ENCODE measurements at regions not wholly inside any gene's neighbourhood (a gene's known extent, or its start where the extent isn't known, plus 50 kb on each side); places are given as distances from the start of the nearest gene placed in this dataset.
A peak's percentile ranks its signal among the peaks of the same experiment; 100 is the strongest.

GRCh38 chr2:41409328-41409727 is 638.5 kb upstream of the PKDCC start:
- H3K4me3 ChIP-seq (replicated peaks in 1 of 3): no peak overlapping the region
- DNase-seq: no peak
- WGBS, 2 donors: 75 to 82% methylated on average over 4 of the region's 4 CpGs
- no peaks in the 10 kb centered on the region for H3K27me3 ChIP-seq
- TF ChIP-seq CTCF (IDR thresholded peaks at IDR 0.05): no peak
- no peak for TF ChIP-seq POLR2A (IDR thresholded peaks at IDR 0.05)
- H3K27ac ChIP-seq: no peak overlapping the region
- intact Hi-C loops (cut with DNase I): no loop called here
- no peaks in the 10 kb centered on the region for H3K4me1 ChIP-seq
- H3K36me3 ChIP-seq: no peaks in the 10 kb centered on the region
- H3K9me3 ChIP-seq: no peaks in the 10 kb centered on the region

- TF ChIP-seq CTCF (IDR thresholded peaks at IDR 0.05) (no peak), POLR2A (IDR thresholded peaks at IDR 0.05) (no peak)
- DNase-seq: no peak
- Histone ChIP-seq H3K9me3 (no peaks in the 10 kb centered on the region), H3K27me3 (no peaks in the 10 kb centered on the region), H3K27ac (no peak overlapping the region), H3K36me3 (no peaks in the 10 kb centered on the region), H3K4me3 (replicated peaks in 1 of 3) (no peak overlapping the region), H3K4me1 (no peaks in the 10 kb centered on the region)
- intact Hi-C loops (cut with DNase I): loop anchor here (10.0 kb wide), 1 partner anchor 365 kb away; no protein-coding TSS in a partner anchor
- 93 to 96% methylated on average over 3 of the region's 3 CpGs for WGBS, 2 donors
Observed at GRCh38 chr2:41410011-41410410, 637.8 kb upstream of the PKDCC start.

- Histone ChIP-seq H3K27ac (no peak overlapping the region), H3K4me3 (replicated peaks in 1 of 3) (no peak overlapping the region), H3K4me1 (no peaks in the 10 kb centered on the region), H3K9me3 (no peaks in the 10 kb centered on the region), H3K36me3 (no peaks in the 10 kb centered on the region), H3K27me3 (no peaks in the 10 kb centered on the region)
- 69 to 73% methylated on average over 4 of the region's 4 CpGs for WGBS, 2 donors
- TF ChIP-seq POLR2A (IDR thresholded peaks at IDR 0.05) (no peak), CTCF (IDR thresholded peaks at IDR 0.05) (no peak)
- intact Hi-C loops (cut with DNase I): loop anchor here (10.0 kb wide), 1 partner anchor 361 kb away; no protein-coding TSS in a partner anchor
- DNase-seq: no peak
Observed at GRCh38 chr2:41413813-41414485, 633.9 kb upstream of the PKDCC start.

GRCh38 chr2:41414486-41415230 is 633.2 kb upstream of the PKDCC start:
- Histone ChIP-seq H3K27ac (no peak overlapping the region), H3K36me3 (no peaks in the 10 kb centered on the region), H3K27me3 (no peaks in the 10 kb centered on the region), H3K9me3 (no peaks in the 10 kb centered on the region), H3K4me1 (no peaks in the 10 kb centered on the region), H3K4me3 (replicated peaks in 1 of 3) (no peak overlapping the region)
- intact Hi-C loops (cut with DNase I): loop anchor here (10.0 kb wide), 1 partner anchor 360 kb away; no protein-coding TSS in a partner anchor
- 55 to 63% methylated on average over 5 of the region's 5 CpGs for whole genome bisulfite sequencing, 2 donors
- TF ChIP-seq CTCF (IDR thresholded peaks at IDR 0.05) (peak in 4 of 6 experiments; percentile 28 to 42 (median 34)), POLR2A (IDR thresholded peaks at IDR 0.05) (no peak)
- DNase-seq: no peak

GRCh38 chr2:41417511-41417910 is 630.3 kb upstream of the PKDCC start:
- no peaks in the 10 kb centered on the region for H3K36me3 ChIP-seq
- no peak overlapping the region for H3K27ac ChIP-seq
- no peak for DNase-seq
- 78 to 91% methylated on average over 1 of the region's 1 CpG for WGBS, 2 donors
- H3K4me3 ChIP-seq (replicated peaks in 1 of 3): no peak overlapping the region
- no peak for TF ChIP-seq POLR2A (IDR thresholded peaks at IDR 0.05)
- no peak for TF ChIP-seq CTCF (IDR thresholded peaks at IDR 0.05)
- H3K27me3 ChIP-seq: no peaks in the 10 kb centered on the region
- intact Hi-C loops (cut with DNase I): loop anchor here (10.0 kb wide), 1 partner anchor 357 kb away; no protein-coding TSS in a partner anchor
- no peaks in the 10 kb centered on the region for H3K9me3 ChIP-seq
- H3K4me1 ChIP-seq: peaks cover 3 to 9% of the 10 kb centered on the region in 2 donors

Measured in thyroid gland (tissue), 4 donors.